ENCODE measurements at regions not wholly inside any gene's neighbourhood (a gene's known extent, or its start where the extent isn't known, plus 50 kb on each side); places are given as distances from the start of the nearest gene placed in this dataset.

GRCh38 chr2:51220080-51220479, 188.1 kb upstream of the NRXN1 start:
- Mint-ChIP-seq H3K36me3 (ENCODE audit: unreplicated experiment) (no peaks in the 10 kb centered on the region), H3K27ac (ENCODE audit: unreplicated experiment) (no peak overlapping the region), H3K9me3 (ENCODE audit: unreplicated experiment) (peaks cover 10% of the 10 kb centered on the region), H3K27me3 (ENCODE audit: unreplicated experiment) (no peaks in the 10 kb centered on the region), H3K4me3 (ENCODE audit: unreplicated experiment) (no peak overlapping the region), H3K4me1 (ENCODE audit: unreplicated experiment) (no peaks in the 10 kb centered on the region)
- no peak for TF ChIP-seq CTCF (IDR thresholded peaks at IDR 0.05)
- DNase-seq (ENCODE audit: extremely low spot score, unreplicated experiment) = no peak

- DNase-seq (ENCODE audit: extremely low spot score, unreplicated experiment) = no peak
- Mint-ChIP-seq H3K27me3 (ENCODE audit: unreplicated experiment) (no peaks in the 10 kb centered on the region), H3K9me3 (ENCODE audit: unreplicated experiment) (peaks cover 10% of the 10 kb centered on the region), H3K36me3 (ENCODE audit: unreplicated experiment) (no peaks in the 10 kb centered on the region), H3K4me1 (ENCODE audit: unreplicated experiment) (no peaks in the 10 kb centered on the region), H3K4me3 (ENCODE audit: unreplicated experiment) (no peak overlapping the region), H3K27ac (ENCODE audit: unreplicated experiment) (no peak overlapping the region)
- no peak for TF ChIP-seq CTCF (IDR thresholded peaks at IDR 0.05)
Observed at GRCh38 chr2:51219468-51219867, 187.5 kb upstream of the NRXN1 start.

- Mint-ChIP-seq H3K27me3 (ENCODE audit: unreplicated experiment) (no peaks in the 10 kb centered on the region), H3K4me1 (ENCODE audit: unreplicated experiment) (no peaks in the 10 kb centered on the region), H3K27ac (ENCODE audit: unreplicated experiment) (no peak overlapping the region), H3K9me3 (ENCODE audit: unreplicated experiment) (peaks cover 4% of the 10 kb centered on the region), H3K4me3 (ENCODE audit: unreplicated experiment) (no peak overlapping the region), H3K36me3 (ENCODE audit: unreplicated experiment) (no peaks in the 10 kb centered on the region)
- TF ChIP-seq CTCF (IDR thresholded peaks at IDR 0.05) = no peak
- DNase-seq (ENCODE audit: extremely low spot score, unreplicated experiment) = no peak
Observed at GRCh38 chr2:51218047-51218446, 186.1 kb upstream of the NRXN1 start.

GRCh38 chr2:51213826-51214225, 181.9 kb upstream of the NRXN1 start:
- no peak overlapping the region for H3K27ac Mint-ChIP-seq (ENCODE audit: unreplicated experiment)
- no peaks in the 10 kb centered on the region for H3K9me3 Mint-ChIP-seq (ENCODE audit: unreplicated experiment)
- TF ChIP-seq CTCF (IDR thresholded peaks at IDR 0.05) = no peak
- H3K4me3 Mint-ChIP-seq (ENCODE audit: unreplicated experiment) = no peak overlapping the region
- H3K27me3 Mint-ChIP-seq (ENCODE audit: unreplicated experiment) = no peaks in the 10 kb centered on the region
- no peak for DNase-seq (ENCODE audit: extremely low spot score, unreplicated experiment)
- H3K36me3 Mint-ChIP-seq (ENCODE audit: unreplicated experiment) = no peaks in the 10 kb centered on the region
- H3K4me1 Mint-ChIP-seq (ENCODE audit: unreplicated experiment) = no peaks in the 10 kb centered on the region

- no peak for DNase-seq (ENCODE audit: extremely low spot score, unreplicated experiment)
Observed at GRCh38 chr2:51212374-51212773, 180.4 kb upstream of the NRXN1 start.

More at GRCh38 chr2:51212374-51212773, 180.4 kb upstream of the NRXN1 start:
- Mint-ChIP-seq H3K27ac (ENCODE audit: unreplicated experiment) (no peak overlapping the region), H3K36me3 (ENCODE audit: unreplicated experiment) (no peaks in the 10 kb centered on the region), H3K4me1 (ENCODE audit: unreplicated experiment) (no peaks in the 10 kb centered on the region), H3K9me3 (ENCODE audit: unreplicated experiment) (no peaks in the 10 kb centered on the region), H3K4me3 (ENCODE audit: unreplicated experiment) (no peak overlapping the region), H3K27me3 (ENCODE audit: unreplicated experiment) (no peaks in the 10 kb centered on the region)
- TF ChIP-seq CTCF (IDR thresholded peaks at IDR 0.05) = no peak
